Peyer's patch (tissue), 4 donors: ENCODE measurements at regions not wholly inside any gene's neighbourhood (a gene's known extent, or its start where the extent isn't known, plus 50 kb on each side); places are given as distances from the start of the nearest gene placed in this dataset.

Source experiments
- CTCF ChIP-seq, 6 experiments: fragments of 450-650 bp in 4 of 6; fragments of 200-600 bp in 2 of 6; sonication (generic) in 1 of 6; IDR thresholded peaks; one replicate each; pipeline ENCODE4 v1.5.1; 2017 to 2019; ENCODE audit warnings: antibody characterized with exemption in 6 of 6, mild to moderate bottlenecking in 3 of 6, moderate library complexity in 1 of 6
- POLR2A ChIP-seq, 2 donors: fragments of 450-650 bp; IDR thresholded peaks; one replicate each; pipeline ENCODE4 v1.5.1; 2017; ENCODE audit warnings: antibody characterized with exemption in 2 of 2, mild to moderate bottlenecking in 2 of 2, moderate library complexity in 2 of 2

GRCh38 chr1:22330760-22331119, 120.9 kb upstream of the ZBTB40 start:
- TF ChIP-seq CTCF (IDR thresholded peaks at IDR 0.05), result no peak
- TF ChIP-seq POLR2A (IDR thresholded peaks at IDR 0.05), result no peak
